ENCODE measurements at regions not wholly inside any gene's neighbourhood (a gene's known extent, or its start where the extent isn't known, plus 50 kb on each side); places are given as distances from the start of the nearest gene placed in this dataset.

- no peaks in the 10 kb centered on the region for H3K79me2 ChIP-seq (ENCODE audit: control insufficient read depth, insufficient read depth, low read length)
- no peak overlapping the region for H3K4me2 ChIP-seq (ENCODE audit: insufficient read depth, low read length)
- H3K36me3 ChIP-seq (ENCODE audit: control insufficient read depth in 2 of 2, extremely low read depth in 1 of 2, insufficient read depth in 2 of 2, low read length in 2 of 2), result no peaks in the 10 kb centered on the region
- no peaks in the 10 kb centered on the region for H3K9me3 ChIP-seq (replicated peaks; ENCODE audit: control insufficient read depth, insufficient read depth, low read length)
- intact Hi-C loops (cut with micrococcal nuclease) (no loop called here), dilution Hi-C loops (cut with MboI; ENCODE audit: extremely low pct_ligation_motif_present, low sequenced_read_pairs) (no loop called here)
- no peaks in the 10 kb centered on the region for H4K20me1 ChIP-seq (replicated peaks; ENCODE audit: control insufficient read depth, extremely low read depth, insufficient read depth, low read length)
- TF ChIP-seq GATA2 (IDR thresholded peaks at IDR 0.05; ENCODE audit: insufficient read depth, insufficient read length, low read depth, low read length) (no peak), POLR2A (IDR thresholded peaks at IDR 0.05; ENCODE audit: low read depth, low read length) (no peak), POLR2AphosphoS5 (IDR thresholded peaks at IDR 0.05; ENCODE audit: insufficient read depth, low read depth, low read length) (no peak)
- H2AFZ ChIP-seq (ENCODE audit: low read depth, low read length), result no peak overlapping the region
- no peak overlapping the region for H3K9ac ChIP-seq (replicated peaks; ENCODE audit: extremely low read depth, insufficient read depth, low read length)
- DNase-seq (ENCODE audit: low read depth, low spot score), result no peak
- POLR2A ChIA-PET, result no interaction called here
- no peak overlapping the region for H3K4me3 ChIP-seq (replicated peaks in 1 of 3; ENCODE audit: insufficient read depth in 1 of 3, low read depth in 1 of 3, low read length in 3 of 3)
- H3K27ac ChIP-seq (ENCODE audit: insufficient read depth, low read depth, low read length), result no peak overlapping the region
- no TSS peak for BruUV-seq (replicated peaks)
- CTCF ChIA-PET, result no interaction called here
- no peaks in the 10 kb centered on the region for H3K4me1 ChIP-seq (ENCODE audit: control insufficient read depth, extremely low read depth, insufficient read depth, low read length)
- H3K9me1 ChIP-seq (replicated peaks; ENCODE audit: control insufficient read depth, extremely low read depth, insufficient read depth, low read length), result no peaks in the 10 kb centered on the region
- H3K27me3 ChIP-seq (ENCODE audit: control insufficient read depth in 2 of 2, insufficient read depth in 2 of 2, low read length in 2 of 2), result no peaks in the 10 kb centered on the region
- no peak for FAIRE-seq
Observed at GRCh38 chr1:38310079-38310478, 263.5 kb upstream of the POU3F1 start.

- H3K4me3 ChIP-seq (replicated peaks in 1 of 3; ENCODE audit: insufficient read depth in 1 of 3, low read depth in 1 of 3, low read length in 3 of 3), result no peak overlapping the region
- no peaks in the 10 kb centered on the region for H3K9me1 ChIP-seq (replicated peaks; ENCODE audit: control insufficient read depth, extremely low read depth, insufficient read depth, low read length)
- no peaks in the 10 kb centered on the region for H3K27me3 ChIP-seq (ENCODE audit: control insufficient read depth in 2 of 2, insufficient read depth in 2 of 2, low read length in 2 of 2)
- no peak overlapping the region for H3K4me2 ChIP-seq (ENCODE audit: insufficient read depth, low read length)
- no peaks in the 10 kb centered on the region for H3K4me1 ChIP-seq (ENCODE audit: control insufficient read depth, extremely low read depth, insufficient read depth, low read length)
- H3K9me3 ChIP-seq (replicated peaks; ENCODE audit: control insufficient read depth, insufficient read depth, low read length), result no peaks in the 10 kb centered on the region
- no peaks in the 10 kb centered on the region for H4K20me1 ChIP-seq (replicated peaks; ENCODE audit: control insufficient read depth, extremely low read depth, insufficient read depth, low read length)
- CTCF ChIA-PET, result no interaction called here
- BruUV-seq (replicated peaks), result no TSS peak
- dilution Hi-C loops (cut with MboI; ENCODE audit: extremely low pct_ligation_motif_present, low sequenced_read_pairs) (no loop called here), intact Hi-C loops (cut with micrococcal nuclease) (no loop called here)
- TF ChIP-seq GATA2 (IDR thresholded peaks at IDR 0.05; ENCODE audit: insufficient read depth, insufficient read length, low read depth, low read length) (no peak), EZH2 (IDR thresholded peaks at IDR 0.05; ENCODE audit: borderline replicate concordance, low read depth, low read length, severe bottlenecking) (no peak), POLR2A (IDR thresholded peaks at IDR 0.05; ENCODE audit: low read depth, low read length) (no peak), MAX (IDR thresholded peaks at IDR 0.05; ENCODE audit: insufficient read depth, insufficient read length) (no peak), CTCF (IDR thresholded peaks at IDR 0.05; ENCODE audit: extremely low read depth in 1 of 2, insufficient read depth in 1 of 2, low read depth in 1 of 2, low read length in 2 of 2) (no peak), MYC (IDR thresholded peaks at IDR 0.05; ENCODE audit: low read depth, low read length) (no peak), FOS (IDR thresholded peaks at IDR 0.05; ENCODE audit: borderline replicate concordance, insufficient read depth, low read length) (no peak), JUN (IDR thresholded peaks at IDR 0.05; ENCODE audit: borderline replicate concordance, insufficient read depth, insufficient read length, low read depth) (no peak), POLR2AphosphoS5 (IDR thresholded peaks at IDR 0.05; ENCODE audit: insufficient read depth, low read depth, low read length) (no peak)
- POLR2A ChIA-PET, result no interaction called here
- H3K9ac ChIP-seq (replicated peaks; ENCODE audit: extremely low read depth, insufficient read depth, low read length), result no peak overlapping the region
- H3K36me3 ChIP-seq (ENCODE audit: control insufficient read depth in 2 of 2, extremely low read depth in 1 of 2, insufficient read depth in 2 of 2, low read length in 2 of 2), result no peaks in the 10 kb centered on the region
- FAIRE-seq (no peak), DNase-seq (ENCODE audit: low read depth, low spot score) (no peak)
- no peak overlapping the region for H3K27ac ChIP-seq (ENCODE audit: insufficient read depth, low read depth, low read length)
- no peak overlapping the region for H2AFZ ChIP-seq (ENCODE audit: low read depth, low read length)
- H3K79me2 ChIP-seq (ENCODE audit: control insufficient read depth, insufficient read depth, low read length), result no peaks in the 10 kb centered on the region
Observed at GRCh38 chr1:38308780-38309179, 262.2 kb upstream of the POU3F1 start.
